Cardiac muscle cell (in vitro differentiated cells and primary cell): ENCODE measurements at regions not wholly inside any gene's neighbourhood (a gene's known extent, or its start where the extent isn't known, plus 50 kb on each side); places are given as distances from the start of the nearest gene placed in this dataset.
"Not testable (repeated sequence)": the region's sequence is repeated elsewhere in the genome, so short reads cannot be mapped to it uniquely, and the experiment has no call there.

Experiments
- DNase-seq, 2 donors: peaks; one replicate each; pipeline versions ENCODE4 v3.0.0 to v3.0.0-alpha.2; 2010 to 2017; ENCODE audit warnings: low read depth in 1 of 2, low spot score in 1 of 2
- H3K27ac ChIP-seq: fragments of 200-600 bp; sonication (generic); 2 replicates; pipeline ENCODE4 v1.5.1; 2016
- H3K27me3 ChIP-seq: fragments of 200-600 bp; sonication (generic); 2 replicates; pipeline ENCODE4 v1.6.0; 2016; ENCODE audit warnings: control low read depth
- H3K36me3 ChIP-seq: fragments of 200-600 bp; sonication (generic); 2 replicates; pipeline ENCODE4 v1.5.1; 2016; ENCODE audit warnings: control low read depth
- H3K4me1 ChIP-seq: fragments of 200-600 bp; sonication (generic); 2 replicates; pipeline ENCODE4 v1.8.1; 2017; ENCODE audit warnings: low read depth, mild to moderate bottlenecking, mixed run types
- H3K4me3 ChIP-seq: fragments of 200-600 bp; sonication (generic); 2 replicates; pipeline ENCODE4 v1.5.1; 2016; ENCODE audit warnings: mild to moderate bottlenecking
- H3K9me3 ChIP-seq: fragments of 200-600 bp; sonication (generic); 2 replicates; pipeline ENCODE4 v1.5.1; 2017; ENCODE audit warnings: low read depth, mild to moderate bottlenecking, control low read depth
- TF ChIP-seq, protein P1 (sequence below): IDR thresholded peaks from 2 replicates; pipeline ENCODE4 v1.5.1; 2012; ENCODE audit warnings: low read depth, mild to moderate bottlenecking, low read length

DNA sequence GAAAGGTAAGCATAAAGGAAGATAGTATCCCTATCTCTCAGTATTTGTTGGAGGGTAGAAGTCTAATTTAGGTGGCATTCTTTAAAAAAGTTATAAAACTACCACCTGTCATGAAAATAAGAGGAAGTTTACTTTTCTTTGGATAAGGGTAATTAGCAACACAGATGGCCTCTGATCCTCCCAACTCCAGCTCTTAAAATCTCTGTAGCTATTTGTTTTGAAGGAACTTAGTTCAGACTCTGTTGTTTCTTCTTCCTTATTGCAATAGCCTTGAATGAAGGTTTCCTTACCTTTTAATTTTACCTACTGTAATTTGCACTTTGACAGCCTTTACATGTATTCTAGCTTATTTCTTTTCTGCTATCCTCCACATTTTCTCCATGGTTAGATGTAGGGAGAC lies 1261.3 kb downstream of the RAPGEF2 start:
- TF ChIP-seq, protein P1, sequence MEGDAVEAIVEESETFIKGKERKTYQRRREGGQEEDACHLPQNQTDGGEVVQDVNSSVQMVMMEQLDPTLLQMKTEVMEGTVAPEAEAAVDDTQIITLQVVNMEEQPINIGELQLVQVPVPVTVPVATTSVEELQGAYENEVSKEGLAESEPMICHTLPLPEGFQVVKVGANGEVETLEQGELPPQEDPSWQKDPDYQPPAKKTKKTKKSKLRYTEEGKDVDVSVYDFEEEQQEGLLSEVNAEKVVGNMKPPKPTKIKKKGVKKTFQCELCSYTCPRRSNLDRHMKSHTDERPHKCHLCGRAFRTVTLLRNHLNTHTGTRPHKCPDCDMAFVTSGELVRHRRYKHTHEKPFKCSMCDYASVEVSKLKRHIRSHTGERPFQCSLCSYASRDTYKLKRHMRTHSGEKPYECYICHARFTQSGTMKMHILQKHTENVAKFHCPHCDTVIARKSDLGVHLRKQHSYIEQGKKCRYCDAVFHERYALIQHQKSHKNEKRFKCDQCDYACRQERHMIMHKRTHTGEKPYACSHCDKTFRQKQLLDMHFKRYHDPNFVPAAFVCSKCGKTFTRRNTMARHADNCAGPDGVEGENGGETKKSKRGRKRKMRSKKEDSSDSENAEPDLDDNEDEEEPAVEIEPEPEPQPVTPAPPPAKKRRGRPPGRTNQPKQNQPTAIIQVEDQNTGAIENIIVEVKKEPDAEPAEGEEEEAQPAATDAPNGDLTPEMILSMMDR = no peak
- Histone ChIP-seq H3K4me3 (no peak overlapping the region), H3K36me3 (no peaks in the 10 kb centered on the region), H3K9me3 (no peaks in the 10 kb centered on the region), H3K4me1 (no peaks in the 10 kb centered on the region), H3K27me3 (no peaks in the 10 kb centered on the region), H3K27ac (no peak overlapping the region)
- no peak for DNase-seq

DNA sequence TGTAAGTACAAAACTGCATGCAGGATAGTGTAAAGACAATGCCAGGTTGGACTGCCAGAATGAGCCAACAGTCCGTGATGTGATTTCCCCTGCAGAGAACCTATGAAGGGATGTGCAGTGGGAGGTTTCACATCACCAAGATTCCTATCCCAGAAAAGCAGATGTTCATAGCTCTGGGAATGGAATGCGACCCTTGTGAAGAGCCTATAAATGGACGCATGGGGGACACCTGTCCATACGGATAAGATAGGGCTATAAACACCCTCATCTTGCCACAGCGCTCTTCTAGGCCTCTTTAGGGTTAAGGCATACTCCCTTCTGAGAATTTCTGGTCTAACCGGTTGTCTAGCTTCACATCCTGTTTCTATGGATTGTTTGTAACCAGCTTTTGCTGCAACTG lies 1261.8 kb downstream of the RAPGEF2 start:
- DNase-seq, H3K4me3 ChIP-seq, H3K27ac ChIP-seq, H3K36me3 ChIP-seq, H3K27me3 ChIP-seq, H3K4me1 ChIP-seq, H3K9me3 ChIP-seq: not testable (repeated sequence)

DNA sequence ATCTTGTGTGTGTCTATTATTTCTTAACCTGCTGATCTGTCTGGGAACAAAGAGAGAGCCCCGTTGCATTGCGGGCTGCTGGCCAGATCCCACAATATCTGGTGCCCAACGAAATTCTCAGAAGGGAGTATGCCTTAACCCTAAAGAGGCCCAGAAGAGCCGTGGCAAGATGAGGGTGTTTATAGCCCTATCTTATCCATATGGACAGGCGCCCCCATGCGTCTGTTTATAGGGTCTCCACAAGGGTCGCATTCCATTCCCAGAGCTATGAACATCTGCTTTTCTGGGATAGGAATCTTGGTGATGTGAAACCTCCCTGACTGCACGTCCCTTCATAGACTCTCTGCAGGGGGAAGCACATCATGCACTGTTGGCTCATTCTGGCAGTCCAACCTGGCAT lies 1262.5 kb downstream of the RAPGEF2 start:
- H3K4me1 ChIP-seq, DNase-seq: not testable (repeated sequence)

DNA sequence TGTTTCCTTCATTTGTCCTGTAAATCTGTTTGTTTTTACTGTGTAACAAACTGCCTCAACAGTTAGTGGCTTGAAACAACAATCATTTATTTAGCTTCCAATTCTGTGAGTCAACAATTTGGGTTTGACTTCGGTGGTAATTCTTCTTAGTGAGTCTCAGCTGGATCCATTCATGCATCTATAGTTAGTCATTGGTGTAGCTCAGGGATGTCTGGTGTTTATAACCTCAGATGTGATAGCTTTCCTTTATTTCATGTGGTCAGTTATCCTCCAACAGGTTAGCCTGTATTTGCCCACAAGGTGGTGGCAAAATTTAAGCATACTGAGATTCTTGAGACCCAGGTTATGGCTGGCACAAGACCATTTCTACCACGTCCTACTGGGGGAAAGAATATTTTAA lies 1267.2 kb downstream of the RAPGEF2 start:
- Histone ChIP-seq H3K4me1 (no peaks in the 10 kb centered on the region), H3K27ac (no peak overlapping the region), H3K27me3 (no peaks in the 10 kb centered on the region), H3K36me3 (no peaks in the 10 kb centered on the region), H3K9me3 (no peaks in the 10 kb centered on the region), H3K4me3 (no peak overlapping the region)
- DNase-seq = no peak
- TF ChIP-seq, protein P1 = no peak

More for the DNA sequence above, 1262.5 kb downstream of the RAPGEF2 start:
- H3K27ac ChIP-seq, H3K27me3 ChIP-seq, H3K36me3 ChIP-seq, H3K4me3 ChIP-seq, H3K9me3 ChIP-seq: not testable (repeated sequence)

DNA sequence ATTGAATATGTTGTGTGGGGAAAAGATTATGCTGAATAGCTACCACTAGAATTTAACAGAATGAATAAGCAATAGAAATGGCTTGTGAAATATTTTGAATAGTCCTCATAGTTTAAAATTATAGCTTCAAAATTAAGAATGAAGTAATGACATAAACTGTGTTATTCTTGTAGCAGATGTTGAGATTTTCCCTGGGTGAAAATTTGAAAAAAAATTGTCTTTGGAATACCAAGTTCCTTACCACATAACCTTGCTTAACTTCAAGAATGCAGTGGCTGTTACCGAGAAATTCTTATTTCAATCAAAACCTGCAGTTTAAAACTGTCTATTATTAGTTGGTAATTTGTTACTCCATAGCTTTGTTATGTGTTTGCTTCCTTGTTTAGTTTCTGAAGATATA lies 1268.6 kb downstream of the RAPGEF2 start:
- H3K4me3 ChIP-seq = no peak overlapping the region
- no peak for DNase-seq
- no peaks in the 10 kb centered on the region for H3K36me3 ChIP-seq
- no peaks in the 10 kb centered on the region for H3K9me3 ChIP-seq
- no peaks in the 10 kb centered on the region for H3K27me3 ChIP-seq
- TF ChIP-seq, protein P1 = no peak
- H3K4me1 ChIP-seq = no peaks in the 10 kb centered on the region
- no peak overlapping the region for H3K27ac ChIP-seq

DNA sequence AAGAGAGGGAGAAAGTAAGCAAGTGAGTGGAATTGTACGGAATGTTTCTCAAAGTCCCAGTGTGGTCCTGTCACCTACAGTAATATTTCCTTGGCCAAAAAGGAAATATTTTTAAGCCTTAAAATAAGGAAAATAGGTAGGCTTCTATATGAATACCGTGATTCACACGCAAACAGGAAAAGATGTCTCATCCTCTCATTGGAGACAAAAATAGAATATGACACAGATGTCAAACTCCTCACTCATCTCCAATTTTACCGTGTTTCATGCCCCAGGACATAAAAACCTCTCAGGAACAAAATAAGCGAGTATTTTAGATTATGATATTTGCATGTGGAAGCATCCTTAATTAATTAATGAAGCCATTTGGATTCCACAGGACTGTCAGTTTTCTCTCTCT lies 1269.5 kb downstream of the RAPGEF2 start:
- TF ChIP-seq, protein P1 = no peak
- Histone ChIP-seq H3K27me3 (no peaks in the 10 kb centered on the region), H3K9me3 (no peaks in the 10 kb centered on the region), H3K4me3 (no peak overlapping the region), H3K36me3 (no peaks in the 10 kb centered on the region), H3K27ac (no peak overlapping the region), H3K4me1 (no peaks in the 10 kb centered on the region)
- no peak for DNase-seq

DNA sequence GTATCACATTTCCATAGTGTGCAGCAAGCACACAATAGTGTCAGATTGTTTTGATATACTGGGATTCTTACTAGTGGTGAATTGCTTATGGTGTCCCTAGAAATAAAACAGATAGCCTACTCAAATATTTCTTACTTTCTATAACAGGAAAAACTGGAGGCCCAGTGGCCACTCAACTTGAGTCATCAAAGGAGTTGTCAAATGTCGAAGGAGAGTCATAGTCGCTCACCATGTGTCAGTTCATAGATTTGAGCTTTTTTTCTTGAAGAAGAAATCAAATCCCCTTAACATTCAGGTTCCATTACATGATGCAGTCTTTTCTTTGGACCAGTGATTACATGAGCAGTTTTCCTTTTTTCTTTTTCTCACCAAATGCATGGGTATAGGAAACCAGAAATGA lies 1271.0 kb downstream of the RAPGEF2 start:
- Histone ChIP-seq H3K27me3 (no peaks in the 10 kb centered on the region), H3K9me3 (no peaks in the 10 kb centered on the region), H3K4me1 (no peaks in the 10 kb centered on the region), H3K36me3 (no peaks in the 10 kb centered on the region), H3K27ac (no peak overlapping the region), H3K4me3 (no peak overlapping the region)
- DNase-seq = no peak
- TF ChIP-seq, protein P1 = no peak
